NCI-H1417 treated with DMSO at 0.1 percent for 48 hours (cell line): ENCODE measurements at regions not wholly inside any gene's neighbourhood (a gene's known extent, or its start where the extent isn't known, plus 50 kb on each side); places are given as distances from the start of the nearest gene placed in this dataset.

ENCODE experiments used
- DNase-seq: peaks from one replicate; lab custom pipeline; 2025; lab: John Stamatoyannopoulos, UW

DNA sequence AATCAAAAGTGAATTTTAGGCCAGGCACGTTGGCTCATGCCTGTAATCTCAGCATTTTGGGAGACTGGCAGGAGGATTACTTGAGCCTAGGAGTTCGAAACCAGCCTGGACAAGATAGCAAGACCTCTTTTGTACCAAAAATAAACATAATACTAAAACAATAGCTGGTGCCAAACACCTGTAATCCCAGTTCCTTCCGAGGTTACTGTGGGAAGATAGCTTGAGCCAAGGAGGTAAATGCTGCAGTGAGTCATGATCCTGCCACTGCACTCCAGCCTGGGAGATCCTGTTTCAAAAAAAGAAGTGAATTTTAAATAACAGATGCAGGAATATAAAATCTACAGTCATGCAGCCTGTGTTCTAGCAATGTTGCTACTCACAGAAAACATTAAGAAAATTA is 488.3 kb downstream of the PPARGC1A start:
- no peak for DNase-seq

DNA sequence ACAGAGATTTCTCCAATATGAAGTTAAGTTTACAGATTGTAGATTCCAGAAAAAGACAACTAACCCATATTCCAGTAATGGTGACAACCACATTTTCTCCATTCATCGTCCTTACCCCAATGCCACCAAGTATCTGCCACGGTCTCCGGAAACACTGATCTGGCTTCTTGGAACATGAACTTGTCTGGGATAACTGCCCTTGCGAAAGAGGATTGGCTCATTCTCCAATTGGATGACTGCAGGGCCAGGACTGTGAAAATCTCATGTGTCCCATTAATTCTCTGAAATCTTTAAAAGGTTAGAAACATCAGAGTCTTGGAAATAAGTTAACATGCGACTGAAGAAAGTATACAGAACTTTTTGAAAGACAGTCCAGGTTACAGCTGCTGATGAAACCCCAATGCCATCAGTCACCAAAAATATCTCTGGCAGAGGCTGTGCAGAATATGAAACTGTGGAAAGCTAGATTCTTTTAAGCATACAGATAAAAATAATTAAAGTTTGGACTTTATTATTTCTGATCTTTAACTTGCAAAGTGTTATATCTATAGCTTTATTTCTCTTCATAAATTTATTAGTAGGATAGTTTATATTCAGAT is 496.9 kb downstream of the PPARGC1A start:
- DNase-seq: no peak

DNA sequence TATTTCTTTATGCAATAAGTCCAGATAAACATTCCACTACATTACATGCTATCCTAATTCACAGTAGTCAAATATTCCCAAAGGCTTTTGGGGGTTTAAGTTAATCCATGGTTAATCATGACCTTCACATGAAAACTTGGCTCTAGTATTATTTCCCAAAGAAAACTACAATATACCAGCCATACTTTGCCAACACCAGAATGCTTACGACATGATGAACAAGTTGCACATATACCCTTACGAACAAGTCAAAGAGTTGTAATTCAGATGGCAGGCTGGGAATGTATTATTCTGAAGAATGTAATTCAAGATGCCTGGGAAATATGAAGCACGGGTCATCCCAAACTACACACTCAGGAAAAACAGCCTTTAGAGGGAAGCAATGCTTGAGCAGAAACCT is 499.6 kb downstream of the PPARGC1A start:
- DNase-seq: no peak

DNA sequence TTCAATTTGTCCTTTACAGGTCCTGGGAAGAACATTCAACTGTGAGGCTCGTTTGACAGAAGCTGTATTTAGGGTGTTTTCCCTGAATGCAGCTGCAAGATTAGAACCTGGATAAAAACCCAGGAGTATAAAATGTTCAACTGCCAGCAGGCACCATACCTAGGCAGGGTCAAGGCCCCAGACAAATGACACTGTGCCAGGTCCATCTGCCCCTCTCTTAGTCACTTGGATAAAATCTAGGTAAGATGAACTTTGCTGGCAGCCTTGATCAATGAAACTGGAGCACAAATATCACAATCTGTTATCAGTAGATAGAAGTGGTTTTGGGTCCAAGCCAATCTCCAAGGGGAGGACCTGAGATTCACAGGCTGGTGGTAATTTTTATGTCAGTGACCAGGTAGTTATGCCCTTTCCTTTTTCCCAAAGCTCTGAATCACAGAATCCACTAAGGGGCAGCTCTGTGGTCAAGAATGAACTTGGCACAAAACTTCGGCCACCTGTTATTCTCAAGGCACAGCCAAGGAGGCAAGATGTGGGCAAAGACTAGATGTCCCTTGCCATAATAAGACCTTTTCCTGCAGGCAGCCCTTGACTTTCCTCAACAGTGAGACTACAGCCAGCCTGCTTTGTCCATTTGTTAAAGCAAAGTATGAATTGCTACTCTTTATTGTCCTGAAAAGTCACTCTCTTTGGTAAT is 501.0 kb downstream of the PPARGC1A start:
- no peak for DNase-seq

DNA sequence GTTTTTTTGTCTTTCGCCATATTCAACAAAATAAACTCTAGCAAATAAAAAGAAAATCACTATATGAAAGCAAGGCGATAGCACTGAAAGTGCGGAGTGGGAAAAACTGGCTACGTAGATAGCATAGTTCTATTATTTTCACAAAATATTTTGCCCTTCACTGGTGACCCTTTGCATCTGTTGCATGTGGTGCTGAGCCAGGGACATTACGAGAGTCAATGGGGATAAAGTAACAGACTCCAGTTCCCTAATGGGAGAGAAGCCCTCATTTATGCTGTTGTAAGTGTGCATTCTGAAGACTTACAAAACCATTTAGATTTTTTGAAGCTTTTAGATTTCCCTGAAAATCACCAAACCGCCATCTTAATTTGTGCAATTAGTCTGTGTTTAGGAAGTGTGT is 501.6 kb downstream of the PPARGC1A start:
- no peak for DNase-seq

DNA sequence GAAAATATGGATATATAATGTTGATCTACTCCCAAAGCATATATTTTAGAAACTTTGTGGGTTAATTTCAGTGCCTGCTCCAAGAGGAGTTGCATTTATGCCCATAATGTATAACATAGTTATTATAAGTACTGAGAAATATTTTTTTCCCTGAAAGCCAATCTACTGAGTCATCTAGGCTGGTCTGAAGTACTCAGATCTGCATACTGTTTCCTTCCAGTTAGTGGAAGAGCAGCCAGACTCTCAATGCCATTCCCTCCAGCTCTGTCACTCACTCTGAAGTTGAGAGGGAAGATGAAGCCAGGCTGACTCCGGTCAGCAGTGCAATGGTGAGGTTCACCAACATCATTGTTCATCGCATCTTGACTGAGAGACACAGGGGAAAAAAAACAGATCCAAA is 505.1 kb downstream of the PPARGC1A start:
- no peak for DNase-seq

DNA sequence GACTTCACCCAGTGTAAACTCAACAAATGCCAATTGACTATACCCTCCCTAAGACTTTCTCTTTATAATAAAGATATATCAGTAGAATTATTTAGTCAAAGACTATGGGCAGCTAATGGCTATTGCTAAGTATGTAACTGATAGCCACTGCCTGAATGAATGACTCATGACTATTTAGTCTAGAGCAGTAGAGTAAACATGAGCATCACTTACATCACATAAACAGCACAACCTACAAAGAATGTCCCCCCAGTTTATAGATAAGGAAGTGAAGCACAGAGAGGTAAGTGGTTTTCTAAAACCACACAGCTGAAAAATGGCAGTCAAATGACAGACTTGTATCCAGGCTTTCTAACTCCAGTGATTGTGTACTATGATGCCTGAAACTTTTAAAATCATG is 507.0 kb downstream of the PPARGC1A start:
- no peak for DNase-seq

DNA sequence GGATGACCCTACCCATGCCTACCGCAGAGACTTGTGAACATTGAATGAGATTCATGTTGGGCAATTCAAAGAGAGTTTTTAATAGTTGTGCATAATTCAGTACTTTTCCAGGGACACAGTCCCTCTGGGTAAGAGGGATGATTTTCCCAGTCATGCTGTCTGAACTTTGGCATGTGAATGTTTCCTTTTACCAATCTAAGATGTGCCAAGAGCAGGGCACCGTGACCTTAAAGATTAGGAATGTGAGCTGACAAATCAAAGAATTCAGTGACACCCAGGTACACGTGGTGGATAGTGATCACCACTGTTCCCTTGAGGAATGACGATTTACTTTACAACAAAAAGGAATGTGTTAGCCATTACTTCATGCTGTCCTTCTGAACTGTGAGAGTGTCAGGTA is 515.6 kb downstream of the PPARGC1A start:
- DNase-seq: no peak

DNA sequence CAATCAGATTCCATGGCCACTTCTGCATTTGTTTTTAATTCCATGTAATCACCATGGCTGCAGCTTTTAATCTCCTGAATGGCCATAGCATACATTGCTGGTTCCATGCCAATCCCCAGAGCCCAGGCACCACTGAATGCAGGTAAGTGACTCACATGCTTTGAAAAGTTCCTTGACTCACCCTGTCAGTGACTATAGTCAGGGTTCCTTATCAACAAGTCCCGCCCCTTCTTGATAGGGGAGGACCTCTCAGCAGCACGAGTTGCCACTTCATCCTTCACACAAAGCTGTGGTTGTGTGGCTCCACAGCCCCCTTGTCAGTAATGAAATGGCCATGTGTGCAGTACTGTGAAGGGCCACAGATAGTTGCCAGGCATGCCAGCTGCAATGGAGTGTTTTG is 516.6 kb downstream of the PPARGC1A start:
- no peak for DNase-seq

DNA sequence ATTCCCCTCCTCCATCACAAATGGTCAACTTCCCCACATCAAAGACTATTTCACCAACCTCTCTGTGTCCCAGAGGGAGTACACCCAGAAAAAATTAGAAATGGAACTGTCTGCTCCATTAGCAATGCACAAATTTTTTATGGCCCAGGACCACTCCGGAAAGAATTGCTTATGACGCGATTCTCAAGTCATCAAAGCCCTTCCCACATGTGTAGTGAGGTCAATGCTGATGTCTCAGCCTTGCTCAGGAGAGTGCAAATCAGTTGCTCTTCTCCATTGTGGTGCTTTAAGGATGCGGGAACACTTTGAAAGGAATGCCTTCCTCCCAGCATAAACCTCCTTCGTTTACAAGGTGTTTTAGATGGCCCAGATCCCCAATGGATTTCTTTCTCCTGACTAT is 518.3 kb downstream of the PPARGC1A start:
- no peak for DNase-seq

DNA sequence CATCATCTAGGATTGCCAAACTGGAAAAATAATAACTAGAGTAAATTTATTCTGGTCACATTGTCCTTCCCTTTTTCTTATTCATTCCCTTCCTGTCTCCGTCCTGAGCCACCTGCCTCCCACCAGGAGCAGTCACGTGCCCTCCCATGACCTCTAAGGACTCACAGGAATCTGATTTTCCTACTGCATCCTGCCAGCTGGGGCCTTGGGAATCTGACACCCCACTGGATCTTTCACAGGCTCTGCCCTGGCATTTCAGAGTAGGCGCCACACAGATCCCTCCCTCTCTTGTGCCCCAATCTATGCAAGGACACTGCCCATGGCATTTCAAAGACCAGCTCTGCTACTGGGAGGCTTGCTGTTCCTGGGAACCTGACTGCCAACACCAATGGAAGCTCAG is 520.5 kb downstream of the PPARGC1A start:
- no peak for DNase-seq

DNA sequence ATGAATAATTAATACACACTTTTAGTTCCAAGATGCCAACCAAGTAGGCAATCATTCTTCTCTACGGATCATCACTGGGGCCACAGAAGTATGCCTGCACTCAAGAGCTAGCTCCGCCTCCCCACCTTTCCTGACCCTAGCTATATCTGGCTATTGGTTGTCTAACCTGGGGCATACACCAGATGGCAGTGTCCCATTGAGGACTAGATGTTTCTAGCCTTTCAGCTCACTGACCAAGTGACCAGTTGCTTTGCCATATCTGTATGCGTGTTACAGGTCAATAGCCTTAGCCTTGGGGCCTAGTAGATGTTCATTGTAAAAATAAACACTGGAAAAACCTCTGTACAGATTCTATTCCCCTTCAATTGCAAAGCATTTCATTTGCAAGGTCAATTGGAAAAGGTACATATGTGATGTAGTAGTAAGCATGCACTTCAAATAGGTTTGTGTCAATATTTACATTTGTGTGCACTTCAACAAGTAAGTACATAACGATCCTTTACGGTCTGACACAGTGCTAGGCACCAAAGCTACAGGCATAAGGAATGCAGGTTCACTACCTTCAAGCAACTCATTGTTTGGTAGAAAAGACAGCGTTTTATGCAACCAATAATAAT is 521.7 kb downstream of the PPARGC1A start:
- no peak for DNase-seq

DNA sequence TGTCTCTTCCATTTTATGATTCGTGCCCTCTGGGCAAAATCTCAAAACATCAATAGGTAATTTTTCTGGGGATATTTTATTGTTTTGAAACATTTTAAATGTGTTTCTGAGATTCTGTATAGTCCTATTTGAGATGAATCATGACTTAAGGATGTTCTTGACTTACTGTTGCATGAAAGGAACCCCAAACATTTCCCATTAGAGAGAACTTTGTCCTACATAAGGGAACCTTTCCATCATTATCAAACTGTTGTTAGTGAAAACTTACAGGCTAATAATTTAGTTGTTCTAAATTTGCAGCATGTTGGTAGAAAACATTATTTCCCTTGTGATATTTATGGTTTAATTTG is 523.3 kb downstream of the PPARGC1A start:
- no peak for DNase-seq

DNA sequence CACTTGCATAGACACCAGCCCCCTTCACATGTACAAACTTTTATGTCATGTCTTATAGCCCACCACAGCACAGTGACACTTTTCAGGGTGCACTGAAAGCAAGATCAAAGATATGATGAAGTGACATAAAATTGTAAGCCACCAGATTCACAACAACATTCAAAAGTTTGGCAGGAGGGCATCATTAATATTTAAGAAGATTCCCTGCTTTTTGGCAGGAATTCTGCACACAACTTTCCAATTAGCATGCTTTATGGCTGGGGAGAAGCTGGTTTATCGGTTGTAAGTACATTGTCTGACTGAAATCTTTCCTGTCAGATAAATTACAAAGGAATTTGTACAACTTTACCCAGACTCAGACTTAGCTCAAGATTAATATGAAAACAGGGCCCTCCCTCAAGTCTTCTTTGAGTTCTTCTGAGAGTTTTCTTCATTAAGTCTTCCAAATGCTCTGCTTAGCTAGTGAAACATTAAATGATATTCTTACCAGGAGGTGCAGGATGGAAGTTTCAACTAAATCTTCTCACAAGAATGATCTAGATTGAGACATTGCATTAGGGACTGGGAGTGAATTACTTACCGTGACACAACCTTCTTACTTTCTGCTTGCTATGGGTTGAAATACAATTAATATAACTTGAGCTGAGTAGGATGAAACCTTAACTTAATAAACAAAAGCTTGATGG is 523.8 kb downstream of the PPARGC1A start:
- DNase-seq: no peak

DNA sequence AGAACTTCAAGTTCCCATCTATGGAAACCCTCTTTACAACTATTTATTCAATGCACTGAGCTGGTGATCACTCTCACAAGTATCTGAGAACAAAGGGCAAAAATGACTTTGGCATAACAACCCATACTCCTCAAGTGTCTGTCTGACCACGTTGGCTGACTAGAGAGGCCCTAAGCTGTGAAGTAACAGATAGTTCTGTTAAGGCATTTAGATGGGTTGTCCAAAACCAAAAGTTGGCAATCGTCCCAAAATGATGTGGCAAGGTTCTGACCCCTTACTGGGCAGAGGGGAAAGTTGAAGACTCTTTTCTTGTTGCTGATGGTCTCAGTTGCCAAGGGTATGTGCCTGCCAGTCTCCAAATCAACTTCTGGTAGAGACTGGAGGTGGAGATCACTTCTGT is 524.8 kb downstream of the PPARGC1A start:
- DNase-seq: no peak

DNA sequence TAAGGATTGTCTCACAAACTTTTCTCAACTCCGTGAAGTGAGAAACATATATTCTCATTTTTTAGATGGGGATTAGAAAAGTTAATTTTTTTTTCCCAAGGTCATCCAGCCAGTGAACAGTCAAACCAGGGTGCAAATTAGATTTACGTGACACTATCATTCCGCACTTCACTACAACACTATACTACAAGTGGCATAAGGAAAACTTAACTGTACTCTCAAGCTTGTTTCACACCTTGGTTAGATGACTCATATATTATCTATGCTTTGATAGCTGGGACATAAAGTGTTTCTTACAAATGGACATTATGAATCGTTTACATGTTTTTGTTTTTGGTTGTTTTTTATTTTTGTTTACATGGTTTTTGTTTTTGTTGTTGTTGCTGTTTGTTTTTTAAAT is 525.7 kb downstream of the PPARGC1A start:
- no peak for DNase-seq

DNA sequence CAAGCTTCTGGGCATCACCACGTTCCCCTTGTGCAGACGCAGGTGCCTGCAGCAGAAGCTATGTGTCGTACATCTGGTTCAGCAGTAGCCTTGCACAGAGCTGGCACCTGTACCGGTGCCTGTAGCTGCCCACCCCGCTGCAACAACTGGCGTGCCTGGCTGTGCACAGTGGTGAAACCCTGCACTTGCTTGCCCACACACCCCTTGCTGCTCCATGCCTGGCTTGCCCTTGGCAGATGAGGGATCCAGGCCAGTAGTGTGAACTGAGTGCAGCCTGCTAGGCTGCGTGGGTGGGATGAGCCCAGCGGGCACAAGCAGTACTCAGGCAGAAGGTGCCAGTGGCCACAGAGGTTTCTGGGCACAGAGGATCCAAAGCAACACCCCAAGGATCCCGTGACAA is 528.4 kb downstream of the PPARGC1A start:
- no peak for DNase-seq

DNA sequence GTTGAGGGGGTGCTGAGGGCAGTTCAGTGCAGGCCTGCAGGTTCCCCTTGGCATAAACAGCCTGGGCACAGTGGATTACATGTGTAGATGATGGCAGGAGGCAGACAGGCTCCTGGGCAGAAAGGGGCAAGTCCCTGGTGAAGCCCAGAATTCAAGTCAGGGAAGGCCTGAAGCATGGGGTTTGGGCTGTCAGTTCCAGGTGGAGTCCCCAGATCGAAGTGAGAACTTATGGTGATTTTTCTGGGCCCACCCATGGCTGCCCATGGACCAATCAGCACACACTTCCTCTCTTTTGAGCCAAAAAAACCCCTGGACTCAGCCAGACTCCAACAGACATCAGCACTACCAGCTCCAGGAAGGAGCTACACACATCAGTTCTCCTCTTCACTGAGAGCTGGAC is 529.1 kb downstream of the PPARGC1A start:
- DNase-seq: no peak

DNA sequence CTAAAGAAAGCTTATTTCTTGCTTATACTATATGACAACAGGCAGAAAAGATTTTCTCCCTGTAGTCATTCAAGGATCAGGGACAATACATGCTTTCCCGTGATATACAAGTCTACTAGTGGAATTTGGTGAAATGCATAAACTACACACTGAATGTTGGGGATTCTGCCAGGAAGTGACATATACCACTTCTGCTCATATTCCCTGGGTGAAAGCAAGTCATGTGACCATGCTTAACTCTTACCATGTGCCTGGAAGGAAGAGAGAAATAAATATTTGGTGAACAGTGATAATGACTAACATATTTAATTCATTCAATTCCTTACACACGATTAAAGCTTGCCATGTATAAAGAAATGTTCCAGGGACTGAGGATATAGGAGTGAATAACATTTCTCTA is 534.6 kb downstream of the PPARGC1A start:
- no peak for DNase-seq

DNA sequence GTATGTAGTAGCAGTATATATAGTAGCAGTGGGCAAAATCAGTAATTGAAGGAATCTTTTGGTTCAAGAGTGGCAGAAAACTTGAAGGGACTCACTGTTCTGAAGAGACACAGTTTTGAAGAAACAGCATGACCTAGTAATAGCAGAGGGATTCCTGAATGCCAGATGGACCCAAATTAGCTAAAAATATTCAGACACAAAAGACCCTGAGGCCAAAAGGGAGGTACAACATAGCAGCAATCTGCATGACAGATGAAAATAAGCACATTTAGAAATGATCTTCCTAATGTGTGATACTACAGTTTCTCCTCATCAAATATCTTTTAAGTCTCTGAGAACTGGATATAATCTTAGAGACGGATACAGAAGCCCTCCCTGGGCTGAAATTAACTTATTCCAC is 536.6 kb downstream of the PPARGC1A start:
- no peak for DNase-seq

DNA sequence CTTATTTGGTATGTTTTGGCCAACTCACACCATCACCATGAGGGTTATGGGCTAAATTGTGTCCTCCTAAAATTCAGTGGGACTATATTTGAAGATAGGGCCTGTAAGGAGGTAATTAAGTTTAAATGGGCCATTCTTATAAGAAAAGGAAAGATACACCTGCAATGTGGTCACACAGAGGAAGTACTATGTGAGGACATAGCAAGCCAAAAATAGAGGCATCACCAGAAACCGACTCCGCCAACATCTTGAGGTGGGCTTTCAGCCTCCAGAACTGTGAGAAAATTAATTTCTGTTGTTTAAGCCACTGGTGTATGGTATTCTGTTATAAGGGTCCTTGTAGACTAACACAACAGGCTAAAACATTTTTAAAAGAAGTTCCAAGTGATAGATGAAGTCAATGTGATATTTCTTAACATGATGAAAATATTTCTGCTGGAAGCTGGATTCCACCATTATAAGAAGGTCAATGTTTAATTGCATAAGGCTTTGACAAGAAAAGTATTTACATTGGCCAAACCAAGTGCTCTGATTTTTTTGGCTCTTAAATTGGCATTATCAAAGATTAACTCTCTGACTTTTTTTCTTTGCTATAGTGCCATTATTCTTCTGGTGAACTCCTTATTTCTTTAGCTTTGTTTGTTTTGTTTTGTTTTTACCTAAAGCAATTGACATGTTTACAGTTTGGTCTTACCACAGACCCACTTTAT is 540.9 kb downstream of the PPARGC1A start:
- DNase-seq: no peak

DNA sequence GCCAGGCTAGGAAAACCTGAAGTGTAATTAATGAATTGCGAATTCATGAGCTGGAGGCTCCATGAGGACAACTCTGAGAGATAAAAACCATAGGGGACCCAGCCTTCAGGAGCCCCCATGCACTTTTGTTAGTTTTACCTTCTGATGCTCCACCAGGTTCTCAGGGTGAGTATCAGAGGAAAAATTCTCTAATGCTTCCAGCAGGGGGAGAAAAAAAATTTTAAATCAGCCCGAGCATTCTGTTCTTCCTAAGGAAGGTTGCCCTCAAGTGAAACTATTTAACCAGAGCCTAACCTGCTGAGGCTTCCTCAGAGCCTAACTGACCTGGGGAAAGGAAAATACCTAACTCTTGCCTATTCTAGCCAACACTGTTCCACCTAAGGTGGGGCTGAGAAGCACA is 552.6 kb downstream of the PPARGC1A start:
- no peak for DNase-seq
